Right lobe of liver (tissue), 6 donors: ENCODE measurements at regions not wholly inside any gene's neighbourhood (a gene's known extent, or its start where the extent isn't known, plus 50 kb on each side); places are given as distances from the start of the nearest gene placed in this dataset.

Experiments used
- ATAC-seq, 4 donors: fragments of 200-7000 bp; cut with Tn5 transposase; one replicate each; pipeline ENCODE4 v1.9.1; 2020; ENCODE audit warnings: mild to moderate bottlenecking in 4 of 4, moderate library complexity in 4 of 4
- DNase-seq, 3 donors: peaks; one replicate each; pipeline ENCODE4 v3.0.0-alpha.2; 2020
- H3K27ac ChIP-seq, 3 donors: fragments of 200-600 bp; one replicate each; pipeline ENCODE4 v1.8.0; 2022
- H3K27me3 ChIP-seq, 2 donors: fragments of 200-600 bp; one replicate each; pipeline ENCODE4 v1.8.0; 2022
- H3K36me3 ChIP-seq, 4 donors: fragments of 200-600 bp; sonication (generic) in 1 of 4; one replicate each; pipeline versions ENCODE4 v1.5.1 to v1.8.0; 2017 to 2022; ENCODE audit warnings: control low read depth in 1 of 4
- H3K4me1 ChIP-seq, 4 donors: fragments of 200-600 bp; sonication (generic) in 1 of 4; one replicate each; pipeline versions ENCODE4 v1.5.1 to v1.8.0; 2017 to 2022; ENCODE audit warnings: control low read depth in 1 of 4
- H3K4me3 ChIP-seq, 3 donors: fragments of 200-600 bp; one replicate each; pipeline ENCODE4 v1.8.0; 2022
- H3K9me3 ChIP-seq, 4 donors: fragments of 200-600 bp; sonication (generic) in 1 of 4; one replicate each; pipeline versions ENCODE4 v1.5.1 to v1.8.0; 2017 to 2022; ENCODE audit warnings: control low read depth in 1 of 4
- POLR2A ChIP-seq: fragments of 450-650 bp; IDR thresholded peaks from one replicate; pipeline ENCODE4 v1.6.1; 2017; ENCODE audit warnings: antibody characterized with exemption, mild to moderate bottlenecking
- WGBS: methylation state at CpG from one replicate; pipeline ENCODE4 v1.1.6; 2018; ENCODE audit warnings: low coverage, low lambda C conversion rate; ENCODE audit not compliant: insufficient coverage; ENCODE audit errors: missing lambda C conversion rate; 5-methylcytosine and 5-hydroxymethylcytosine counted together
- intact Hi-C, 2 donors: fragments of 100-400 bp; cut with DNase I; formaldehyde crosslinking; loops; one replicate each; pipeline versions ENCODE4 v1.11.2 to v1.14.1; 2022
- TF ChIP-seq, protein P1 (sequence below), 4 donors: fragments of 200-600 bp in 3 of 4; fragments of 450-650 bp in 1 of 4; IDR thresholded peaks; one replicate each; pipeline versions ENCODE4 v1.5.1 to v1.8.0; 2016 to 2022; ENCODE audit warnings: antibody characterized with exemption in 4 of 4, mild to moderate bottlenecking in 2 of 4
- donor health status: DM: no; HTN: yes; CAD: no.
- donor health status: DM: no; HTN: no; CAD: no.
- donor health status: DM: no; HTN: no; CAD: no.
- donor health status: DM: no; HTN: yes; CAD: no.
- donor health status: DM: no; HTN: yes; CAD: no.

DNA sequence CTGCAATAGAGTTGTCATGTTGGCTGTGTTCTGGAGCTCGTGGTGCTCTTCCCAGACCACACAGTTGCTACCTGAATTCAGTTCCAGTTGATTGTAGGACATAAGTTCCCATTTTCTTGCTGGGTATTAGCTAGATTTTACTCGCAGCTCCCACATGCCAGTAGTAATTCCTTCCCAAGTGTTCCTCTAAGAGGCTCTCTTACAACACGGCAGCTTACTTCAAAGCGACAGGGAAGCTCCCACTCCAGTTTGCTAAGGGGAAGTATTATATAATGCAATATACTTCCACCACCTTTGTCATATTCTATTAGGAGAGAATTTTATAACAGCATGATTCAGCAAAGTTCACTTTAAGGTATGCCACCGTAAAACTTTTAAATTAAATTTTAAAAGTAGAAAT lies 623.0 kb downstream of the SLCO4C1 start:
- intact Hi-C loops, result no loop called here
- H3K27me3 ChIP-seq, result no peaks in the 10 kb centered on the region
- WGBS, result 57% methylated on average over 5 of the region's 5 CpGs

DNA sequence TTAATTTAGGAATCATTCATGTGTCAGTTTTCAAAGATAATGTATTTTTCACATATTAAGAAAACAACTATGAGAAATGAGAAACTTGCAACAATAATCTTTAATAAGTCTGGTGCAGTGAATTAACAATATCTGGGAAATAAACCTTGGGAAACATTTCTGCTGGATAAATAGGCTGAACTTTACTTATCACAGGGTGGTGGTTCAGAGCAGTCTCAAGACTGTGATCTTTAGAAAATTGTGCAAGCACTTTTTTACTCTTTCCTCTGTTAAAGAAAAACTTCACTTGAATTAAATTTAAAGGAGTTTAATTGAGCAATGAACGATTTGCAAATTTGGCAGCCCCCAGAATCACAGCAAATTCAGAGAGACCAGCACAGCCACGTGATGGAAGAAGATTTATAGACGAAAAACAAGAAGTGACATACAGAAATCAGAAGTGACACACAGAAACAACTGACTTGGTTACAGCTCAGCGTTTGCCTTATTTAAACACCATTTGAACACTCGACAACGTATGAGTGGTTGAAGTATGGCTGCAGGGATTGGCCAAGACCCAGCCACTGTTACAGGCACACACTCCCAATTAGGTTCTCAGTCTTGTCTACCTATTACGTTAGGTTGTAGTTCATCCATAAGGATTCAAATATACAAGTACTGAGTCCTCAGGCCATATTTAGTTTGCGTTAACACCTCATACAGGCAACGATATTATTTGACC lies 631.9 kb downstream of the SLCO4C1 start:
- no peaks in the 10 kb centered on the region for H3K9me3 ChIP-seq
- H3K36me3 ChIP-seq, result no peaks in the 10 kb centered on the region
- H3K4me3 ChIP-seq, result no peak overlapping the region
- ATAC-seq, result no peak
- 42% methylated on average over 9 of the region's 9 CpGs for WGBS
- TF ChIP-seq, protein P1, sequence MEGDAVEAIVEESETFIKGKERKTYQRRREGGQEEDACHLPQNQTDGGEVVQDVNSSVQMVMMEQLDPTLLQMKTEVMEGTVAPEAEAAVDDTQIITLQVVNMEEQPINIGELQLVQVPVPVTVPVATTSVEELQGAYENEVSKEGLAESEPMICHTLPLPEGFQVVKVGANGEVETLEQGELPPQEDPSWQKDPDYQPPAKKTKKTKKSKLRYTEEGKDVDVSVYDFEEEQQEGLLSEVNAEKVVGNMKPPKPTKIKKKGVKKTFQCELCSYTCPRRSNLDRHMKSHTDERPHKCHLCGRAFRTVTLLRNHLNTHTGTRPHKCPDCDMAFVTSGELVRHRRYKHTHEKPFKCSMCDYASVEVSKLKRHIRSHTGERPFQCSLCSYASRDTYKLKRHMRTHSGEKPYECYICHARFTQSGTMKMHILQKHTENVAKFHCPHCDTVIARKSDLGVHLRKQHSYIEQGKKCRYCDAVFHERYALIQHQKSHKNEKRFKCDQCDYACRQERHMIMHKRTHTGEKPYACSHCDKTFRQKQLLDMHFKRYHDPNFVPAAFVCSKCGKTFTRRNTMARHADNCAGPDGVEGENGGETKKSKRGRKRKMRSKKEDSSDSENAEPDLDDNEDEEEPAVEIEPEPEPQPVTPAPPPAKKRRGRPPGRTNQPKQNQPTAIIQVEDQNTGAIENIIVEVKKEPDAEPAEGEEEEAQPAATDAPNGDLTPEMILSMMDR (IDR thresholded peaks at IDR 0.05), result no peak
- no peak for TF ChIP-seq POLR2A
- intact Hi-C loops, result no loop called here
- no peaks in the 10 kb centered on the region for H3K27me3 ChIP-seq
- H3K4me1 ChIP-seq, result no peaks in the 10 kb centered on the region
- H3K27ac ChIP-seq, result no peak overlapping the region
- DNase-seq, result no peak

More for the DNA sequence above, 623.0 kb downstream of the SLCO4C1 start:
- TF ChIP-seq POLR2A, result no peak
- TF ChIP-seq, protein P1 (IDR thresholded peaks at IDR 0.05), result no peak
- no peaks in the 10 kb centered on the region for H3K36me3 ChIP-seq
- DNase-seq, result no peak
- no peaks in the 10 kb centered on the region for H3K4me1 ChIP-seq
- no peak overlapping the region for H3K4me3 ChIP-seq
- no peak overlapping the region for H3K27ac ChIP-seq
- no peaks in the 10 kb centered on the region for H3K9me3 ChIP-seq
- no peak for ATAC-seq

GRCh38 chr5:101663543-101663942 lies 632.5 kb downstream of the SLCO4C1 start:
- DNase-seq, result no peak
- no peaks in the 10 kb centered on the region for H3K27me3 ChIP-seq
- H3K27ac ChIP-seq, result no peak overlapping the region
- H3K9me3 ChIP-seq, result no peaks in the 10 kb centered on the region
- ATAC-seq, result no peak
- intact Hi-C loops, result no loop called here
- no peak for TF ChIP-seq POLR2A
- no peak overlapping the region for H3K4me3 ChIP-seq
- H3K4me1 ChIP-seq, result no peaks in the 10 kb centered on the region
- 10% methylated on average over 2 of the region's 2 CpGs for WGBS
- no peaks in the 10 kb centered on the region for H3K36me3 ChIP-seq

DNA sequence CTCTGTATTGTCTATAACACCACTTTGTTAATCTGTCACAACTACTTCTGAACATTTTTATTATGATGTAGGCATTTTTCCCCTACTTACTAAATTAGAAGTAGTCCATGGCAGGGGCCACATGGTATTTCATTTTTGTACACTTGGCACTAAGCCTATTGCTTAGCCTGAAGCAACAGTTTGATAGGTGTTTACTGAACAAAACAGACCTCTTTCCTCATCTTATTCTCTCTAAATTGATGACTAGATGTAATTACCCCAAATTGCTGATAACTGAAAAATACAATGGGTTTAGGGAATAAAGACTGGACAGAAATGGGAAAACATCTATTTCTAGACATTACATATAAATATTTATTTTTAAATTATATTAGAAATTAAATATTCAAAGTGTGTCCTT lies 633.8 kb downstream of the SLCO4C1 start:
- no peak overlapping the region for H3K27ac ChIP-seq
- intact Hi-C loops, result no loop called here
- no peaks in the 10 kb centered on the region for H3K4me1 ChIP-seq
- TF ChIP-seq, protein P1 (IDR thresholded peaks at IDR 0.05), result no peak
- TF ChIP-seq POLR2A, result no peak
- ATAC-seq (no peak), DNase-seq (no peak)
- no peaks in the 10 kb centered on the region for H3K36me3 ChIP-seq
- H3K9me3 ChIP-seq, result no peaks in the 10 kb centered on the region
- H3K4me3 ChIP-seq, result no peak overlapping the region
- no peaks in the 10 kb centered on the region for H3K27me3 ChIP-seq

- H3K4me1 ChIP-seq, result no peaks in the 10 kb centered on the region
- intact Hi-C loops, result no loop called here
- H3K27me3 ChIP-seq, result no peaks in the 10 kb centered on the region
- TF ChIP-seq, protein P1 (IDR thresholded peaks at IDR 0.05), result no peak
- no peak for TF ChIP-seq POLR2A
- no peak overlapping the region for H3K4me3 ChIP-seq
- ATAC-seq, result no peak
- H3K27ac ChIP-seq, result no peak overlapping the region
- 34% methylated on average over 6 of the region's 7 CpGs for WGBS
- no peaks in the 10 kb centered on the region for H3K36me3 ChIP-seq
- H3K9me3 ChIP-seq, result no peaks in the 10 kb centered on the region
- no peak for DNase-seq
Observed at GRCh38 chr5:101658433-101658832, 637.7 kb downstream of the SLCO4C1 start.
